Osteoblast (primary cell): ENCODE measurements at regions not wholly inside any gene's neighbourhood (a gene's known extent, or its start where the extent isn't known, plus 50 kb on each side); places are given as distances from the start of the nearest gene placed in this dataset.

Experiments
- DNase-seq: peaks from one replicate; pipeline ENCODE4 v3.0.0; 2011; ENCODE audit warnings: low spot score, mixed read lengths; ENCODE audit not compliant: insufficient read length; ENCODE audit errors: missing footprints
- H2AFZ ChIP-seq: 2 replicates; pipeline ENCODE4 v1.6.0; 2011; ENCODE audit warnings: mild to moderate bottlenecking, low read length
- H3K27ac ChIP-seq: 2 replicates; pipeline ENCODE4 v1.5.1; 2011; ENCODE audit warnings: mild to moderate bottlenecking, low read depth, low read length, moderate library complexity
- H3K27me3 ChIP-seq: 2 replicates; pipeline ENCODE4 v1.6.0; 2012; ENCODE audit warnings: mild to moderate bottlenecking, control low read depth, inconsistent platforms, low read length, moderate library complexity; ENCODE audit not compliant: insufficient read depth
- H3K36me3 ChIP-seq: 2 replicates; pipeline ENCODE4 v1.5.1; 2011; ENCODE audit warnings: mild to moderate bottlenecking, low read length, control low read depth, moderate library complexity; ENCODE audit not compliant: insufficient read depth
- H3K4me1 ChIP-seq: 2 replicates; pipeline ENCODE4 v1.5.1; 2011; ENCODE audit warnings: mild to moderate bottlenecking, low read length, control low read depth, moderate library complexity; ENCODE audit not compliant: insufficient read depth
- H3K4me2 ChIP-seq: 2 replicates; pipeline ENCODE4 v1.6.0; 2011; ENCODE audit warnings: mild to moderate bottlenecking, low read length; ENCODE audit not compliant: insufficient read depth
- H3K4me3 ChIP-seq: fragments of 200-600 bp; sonication (generic); 3 replicates; pipeline ENCODE4 v1.5.1; 2012; ENCODE audit warnings: mild to moderate bottlenecking, low read length, inconsistent platforms; ENCODE audit not compliant: insufficient read depth
- H3K79me2 ChIP-seq: 2 replicates; pipeline ENCODE4 v1.6.0; 2012; ENCODE audit warnings: mild to moderate bottlenecking, low read length, control low read depth, inconsistent platforms; ENCODE audit not compliant: insufficient read depth
- H3K9me3 ChIP-seq: 2 replicates; pipeline ENCODE4 v1.5.1; 2011; ENCODE audit warnings: low read depth, low read length, control low read depth
- H4K20me1 ChIP-seq: 2 replicates; pipeline ENCODE4 v1.6.0; 2012; ENCODE audit warnings: mild to moderate bottlenecking, low read length, control low read depth; ENCODE audit not compliant: insufficient read depth
- TF ChIP-seq, protein P1 (sequence below): IDR thresholded peaks from 2 replicates; pipeline ENCODE4 v1.5.1; 2011; ENCODE audit warnings: mild to moderate bottlenecking, low read depth, low read length, moderate library complexity; ENCODE audit errors: extremely low read depth

DNA sequence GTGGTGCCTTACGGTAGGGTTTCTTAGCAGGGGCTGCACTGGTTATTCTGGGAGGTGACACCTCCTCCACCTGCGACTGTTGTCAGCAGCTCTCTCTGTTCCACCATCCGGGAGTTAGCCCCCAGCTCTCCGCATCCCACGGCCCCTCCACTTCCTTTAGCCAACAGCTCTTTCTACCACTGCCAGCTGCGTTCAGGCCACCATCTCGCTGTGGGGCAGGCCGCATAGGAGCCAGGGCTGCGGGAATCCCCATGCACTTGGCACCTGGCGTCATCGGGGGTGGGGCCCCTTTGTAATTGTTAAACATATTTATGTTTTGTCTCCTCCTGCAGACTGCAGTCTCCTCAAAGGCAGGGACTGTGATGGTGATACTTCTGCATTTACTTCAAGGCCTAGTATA is 480.2 kb downstream of the SMARCA1 start:
- Histone ChIP-seq H3K4me2 (no peak overlapping the region), H3K4me1 (no peaks in the 10 kb centered on the region), H3K36me3 (no peaks in the 10 kb centered on the region), H3K4me3 (no peak overlapping the region), H3K9me3 (no peaks in the 10 kb centered on the region), H2AFZ (no peak overlapping the region), H3K27me3 (no peaks in the 10 kb centered on the region), H3K79me2 (no peaks in the 10 kb centered on the region), H4K20me1 (no peaks in the 10 kb centered on the region), H3K27ac (no peak overlapping the region)
- TF ChIP-seq, protein P1, sequence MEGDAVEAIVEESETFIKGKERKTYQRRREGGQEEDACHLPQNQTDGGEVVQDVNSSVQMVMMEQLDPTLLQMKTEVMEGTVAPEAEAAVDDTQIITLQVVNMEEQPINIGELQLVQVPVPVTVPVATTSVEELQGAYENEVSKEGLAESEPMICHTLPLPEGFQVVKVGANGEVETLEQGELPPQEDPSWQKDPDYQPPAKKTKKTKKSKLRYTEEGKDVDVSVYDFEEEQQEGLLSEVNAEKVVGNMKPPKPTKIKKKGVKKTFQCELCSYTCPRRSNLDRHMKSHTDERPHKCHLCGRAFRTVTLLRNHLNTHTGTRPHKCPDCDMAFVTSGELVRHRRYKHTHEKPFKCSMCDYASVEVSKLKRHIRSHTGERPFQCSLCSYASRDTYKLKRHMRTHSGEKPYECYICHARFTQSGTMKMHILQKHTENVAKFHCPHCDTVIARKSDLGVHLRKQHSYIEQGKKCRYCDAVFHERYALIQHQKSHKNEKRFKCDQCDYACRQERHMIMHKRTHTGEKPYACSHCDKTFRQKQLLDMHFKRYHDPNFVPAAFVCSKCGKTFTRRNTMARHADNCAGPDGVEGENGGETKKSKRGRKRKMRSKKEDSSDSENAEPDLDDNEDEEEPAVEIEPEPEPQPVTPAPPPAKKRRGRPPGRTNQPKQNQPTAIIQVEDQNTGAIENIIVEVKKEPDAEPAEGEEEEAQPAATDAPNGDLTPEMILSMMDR = no peak
- DNase-seq = no peak

DNA sequence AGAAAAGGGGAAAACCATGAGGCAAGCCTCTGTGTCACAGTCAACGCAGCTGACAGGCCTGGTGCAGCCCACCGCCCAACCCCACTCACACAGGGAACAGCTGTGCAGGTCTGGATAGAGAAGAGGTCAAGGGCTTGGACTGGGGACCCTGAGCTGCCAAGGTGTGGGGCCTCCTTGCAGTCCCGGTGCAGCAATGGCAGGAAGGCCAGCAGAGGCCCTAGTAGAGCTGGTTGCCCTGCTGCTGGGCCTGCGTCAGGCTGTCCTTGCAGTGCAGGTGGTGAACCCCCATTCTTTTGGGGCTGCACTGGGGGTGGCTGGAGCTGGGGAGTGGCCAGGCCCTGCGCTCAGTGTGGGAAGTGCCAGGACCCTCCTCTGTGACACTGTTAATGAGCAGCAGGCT is 482.0 kb downstream of the SMARCA1 start:
- H3K4me3 ChIP-seq = no peak overlapping the region
- no peaks in the 10 kb centered on the region for H3K4me1 ChIP-seq
- no peak overlapping the region for H3K4me2 ChIP-seq
- no peaks in the 10 kb centered on the region for H3K9me3 ChIP-seq
- no peaks in the 10 kb centered on the region for H4K20me1 ChIP-seq
- H3K36me3 ChIP-seq = no peaks in the 10 kb centered on the region
- DNase-seq = peak; percentile 23
- TF ChIP-seq, protein P1 = no peak
- H3K79me2 ChIP-seq = no peaks in the 10 kb centered on the region
- H3K27me3 ChIP-seq = no peaks in the 10 kb centered on the region
- no peak overlapping the region for H3K27ac ChIP-seq
- no peak overlapping the region for H2AFZ ChIP-seq

DNA sequence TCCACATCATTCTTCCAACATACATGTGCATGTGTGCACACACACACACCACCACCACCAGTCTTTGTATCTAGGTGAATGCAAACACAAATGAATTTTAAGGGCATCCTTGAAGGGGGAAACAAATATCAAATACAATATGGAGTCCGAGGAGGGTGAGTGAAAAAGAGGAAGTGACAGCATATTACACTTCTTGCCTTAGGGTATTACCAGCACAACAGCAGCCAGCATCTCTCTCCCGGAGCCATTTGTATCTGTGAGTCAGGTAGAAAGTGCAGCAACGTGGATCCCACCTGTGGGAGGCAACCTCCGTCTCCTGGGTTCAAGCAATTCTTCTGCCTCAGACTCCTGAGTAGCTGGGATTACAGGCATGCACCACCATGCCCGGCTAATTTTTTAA is 483.2 kb downstream of the SMARCA1 start:
- DNase-seq = no peak
- Histone ChIP-seq H3K79me2 (no peaks in the 10 kb centered on the region), H3K27me3 (no peaks in the 10 kb centered on the region), H2AFZ (no peak overlapping the region), H3K4me2 (no peak overlapping the region), H4K20me1 (no peaks in the 10 kb centered on the region), H3K36me3 (no peaks in the 10 kb centered on the region), H3K9me3 (no peaks in the 10 kb centered on the region), H3K4me1 (no peaks in the 10 kb centered on the region), H3K4me3 (no peak overlapping the region), H3K27ac (no peak overlapping the region)
- TF ChIP-seq, protein P1 = no peak

DNA sequence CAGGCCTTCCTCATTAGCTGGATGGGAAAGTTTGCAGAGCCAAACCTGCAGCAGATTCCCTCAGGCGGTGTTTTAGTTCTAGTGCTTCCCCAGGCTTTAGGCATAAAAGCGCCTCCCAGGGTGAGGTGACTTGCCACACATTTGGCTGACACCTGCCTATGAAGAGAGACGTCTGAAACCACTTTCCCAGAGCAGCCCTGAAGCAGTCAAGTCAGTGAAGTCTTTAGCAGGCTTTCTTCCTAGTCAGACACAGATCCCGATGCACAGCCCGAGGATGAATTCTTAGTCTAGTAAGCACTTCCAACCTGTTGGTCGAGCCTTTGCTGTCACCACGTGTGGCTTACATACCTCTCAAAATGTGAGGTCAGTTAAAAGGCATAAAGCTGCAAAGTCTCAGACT is 484.1 kb downstream of the SMARCA1 start:
- H2AFZ ChIP-seq = no peak overlapping the region
- no peak overlapping the region for H3K4me2 ChIP-seq
- no peaks in the 10 kb centered on the region for H4K20me1 ChIP-seq
- DNase-seq = peak; percentile 19
- no peaks in the 10 kb centered on the region for H3K27me3 ChIP-seq
- no peaks in the 10 kb centered on the region for H3K36me3 ChIP-seq
- H3K9me3 ChIP-seq = no peaks in the 10 kb centered on the region
- H3K79me2 ChIP-seq = no peaks in the 10 kb centered on the region
- no peaks in the 10 kb centered on the region for H3K4me1 ChIP-seq
- TF ChIP-seq, protein P1 = no peak
- H3K4me3 ChIP-seq = no peak overlapping the region
- H3K27ac ChIP-seq = no peak overlapping the region
